IMR-90 (cell line): ENCODE measurements at regions not wholly inside any gene's neighbourhood (a gene's known extent, or its start where the extent isn't known, plus 50 kb on each side); places are given as distances from the start of the nearest gene placed in this dataset.

Experiments
- ATAC-seq: fragments of 200-7000 bp; cut with Tn5 transposase; 2 replicates; pipeline ENCODE4 v1.9.1; 2020; ENCODE audit warnings: low read depth, mild to moderate bottlenecking, moderate library complexity
- BruUV-seq: library from RNA; stranded (reverse); fragments of 400-500 nt; replicated peaks from 2 replicates; lab custom pipeline; 2021; lab: Mats Ljungman, UMichigan
- CTCF ChIA-PET: fragments of 300-600 bp; formaldehyde crosslinking; extraction: SDS; loops from one replicate; lab custom pipeline; 2021; ENCODE audit warnings: antibody characterized with exemption; lab: Yijun Ruan, JAX
- POLR2A ChIA-PET: fragments of 300-600 bp; sonication (Branson Sonifier 250); formaldehyde crosslinking; loops from one replicate; lab custom pipeline; 2022; ENCODE audit warnings: antibody characterized with exemption; ENCODE audit not compliant: unreplicated experiment; lab: Charles Lee
- DNase-seq: peaks from one replicate; pipeline ENCODE4 v3.0.0; 2013
- H2AFZ ChIP-seq: replicated peaks from 2 replicates; pipeline ENCODE3; 2013; ENCODE audit warnings: low read length, mild to moderate bottlenecking; ENCODE audit not compliant: poor library complexity
- H2AK5ac ChIP-seq: 2 replicates; pipeline ENCODE4 v1.6.1; 2013; ENCODE audit warnings: low read depth, low read length, inconsistent platforms
- H2AK9ac ChIP-seq: replicated peaks from 2 replicates; pipeline ENCODE3; 2013; ENCODE audit warnings: mild to moderate bottlenecking, low read depth, low read length, moderate library complexity; ENCODE audit not compliant: poor library complexity
- H2BK120ac ChIP-seq: 2 replicates; pipeline ENCODE4 v1.6.1; 2013; ENCODE audit warnings: low read depth, low read length, inconsistent platforms
- H2BK15ac ChIP-seq: 3 replicates; pipeline ENCODE4 v1.6.1; 2013; ENCODE audit warnings: low read depth, low read length, inconsistent platforms
- H2BK20ac ChIP-seq: 2 replicates; pipeline ENCODE4 v1.6.1; 2013; ENCODE audit warnings: low read depth, mild to moderate bottlenecking, inconsistent platforms, low read length, moderate library complexity
- H2BK5ac ChIP-seq: 2 replicates; pipeline ENCODE4 v1.6.1; 2013; ENCODE audit warnings: mild to moderate bottlenecking, low read depth, low read length, inconsistent platforms; ENCODE audit not compliant: poor library complexity, severe bottlenecking
- H3K14ac ChIP-seq: replicated peaks from 2 replicates; pipeline ENCODE4 v1.6.1; 2013; ENCODE audit warnings: low read depth, low read length, inconsistent platforms
- H3K18ac ChIP-seq: 2 replicates; pipeline ENCODE4 v1.6.1; 2013; ENCODE audit warnings: low read depth, low read length, control low read depth
- H3K23ac ChIP-seq: 2 replicates; pipeline ENCODE4 v1.6.1; 2013; ENCODE audit warnings: low read depth, low read length, inconsistent platforms
- H3K27ac ChIP-seq: 2 replicates; pipeline ENCODE4 v1.5.1; 2013; ENCODE audit warnings: mild to moderate bottlenecking, control low read depth, low read length; ENCODE audit not compliant: insufficient read depth
- H3K27me3 ChIP-seq: 2 replicates; pipeline ENCODE4 v1.6.1; 2013; ENCODE audit warnings: low read length; ENCODE audit not compliant: control insufficient read depth, insufficient read depth
- H3K36me3 ChIP-seq: 2 replicates; pipeline ENCODE4 v1.6.1; 2013; ENCODE audit warnings: low read length, mixed read lengths; ENCODE audit not compliant: control insufficient read depth, insufficient read depth
- H3K4ac ChIP-seq: 2 replicates; pipeline ENCODE4 v1.6.1; 2013; ENCODE audit warnings: low read depth, low read length, inconsistent platforms
- H3K4me1 ChIP-seq: 2 replicates; pipeline ENCODE4 v1.6.1; 2013; ENCODE audit warnings: low read length, mixed read lengths; ENCODE audit not compliant: control insufficient read depth, insufficient read depth
- H3K4me2 ChIP-seq: 2 replicates; pipeline ENCODE4 v1.6.1; 2013; ENCODE audit warnings: low read depth, mild to moderate bottlenecking, control low read depth, low read length, moderate library complexity
- H3K4me3 ChIP-seq: 2 replicates; pipeline ENCODE4 v1.5.1; 2013; ENCODE audit warnings: low read depth, mild to moderate bottlenecking, control low read depth, low read length, moderate library complexity; ENCODE audit not compliant: insufficient read depth
- H3K56ac ChIP-seq: 2 replicates; pipeline ENCODE4 v1.6.1; 2013; ENCODE audit warnings: low read length, inconsistent platforms; ENCODE audit not compliant: insufficient read depth; ENCODE audit errors: extremely low read depth
- H3K79me1 ChIP-seq, 2 experiments: 2 replicates each; pipeline ENCODE4 v1.6.1; 2013; ENCODE audit warnings: low read length in 2 of 2, inconsistent platforms in 1 of 2, low read depth in 1 of 2
- H3K9ac ChIP-seq: 2 replicates; pipeline ENCODE4 v1.6.1; 2013; ENCODE audit warnings: low read depth, low read length, control low read depth
- H3K9me1 ChIP-seq: 2 replicates; pipeline ENCODE4 v1.6.1; 2013; ENCODE audit warnings: low read length, inconsistent platforms; ENCODE audit not compliant: insufficient read depth
- H3K9me3 ChIP-seq: 2 replicates; pipeline ENCODE4 v1.6.1; 2013; ENCODE audit warnings: low read length; ENCODE audit not compliant: control insufficient read depth, insufficient read depth
- H4K20me1 ChIP-seq: 2 replicates; pipeline ENCODE4 v1.6.1; 2013; ENCODE audit warnings: low read length, inconsistent platforms; ENCODE audit not compliant: insufficient read depth
- H4K5ac ChIP-seq: 2 replicates; pipeline ENCODE4 v1.6.1; 2013; ENCODE audit warnings: mild to moderate bottlenecking, low read depth, low read length, control low read depth
- H4K8ac ChIP-seq, 2 experiments: 2 replicates each; pipeline ENCODE4 v1.6.1; 2013; ENCODE audit warnings: low read depth in 2 of 2, low read length in 2 of 2, control low read depth in 1 of 2, inconsistent platforms in 1 of 2
- H4K91ac ChIP-seq: 2 replicates; pipeline ENCODE4 v1.6.1; 2013; ENCODE audit warnings: low read depth, low read length, inconsistent platforms; ENCODE audit not compliant: insufficient read depth
- BHLHE40 ChIP-seq: fragments of 150-350 bp; IDR thresholded peaks from 2 replicates; pipeline ENCODE4 v1.6.1; 2016; ENCODE audit warnings: mild to moderate bottlenecking, low read depth, low read length
- CEBPB ChIP-seq: IDR thresholded peaks from 2 replicates; pipeline ENCODE4 v1.6.1; 2012; ENCODE audit warnings: low read depth, low read length, improper control_type of control experiment
- CHD1 ChIP-seq: IDR thresholded peaks from 2 replicates; pipeline ENCODE4 v1.6.1; 2012; ENCODE audit warnings: low read depth, low read length, improper control_type of control experiment
- ELK1 ChIP-seq: fragments of 150-350 bp; IDR thresholded peaks from 2 replicates; pipeline ENCODE4 v1.6.1; 2016; ENCODE audit warnings: low read depth, mild to moderate bottlenecking, low read length, moderate library complexity, borderline replicate concordance
- FOS ChIP-seq: fragments of 150-350 bp; IDR thresholded peaks from 2 replicates; pipeline ENCODE4 v1.6.1; 2016; ENCODE audit warnings: low read depth, low read length
- MAFK ChIP-seq: IDR thresholded peaks from 2 replicates; pipeline ENCODE4 v1.6.1; 2012; ENCODE audit warnings: low read depth, low read length, improper control_type of control experiment
- MAZ ChIP-seq: IDR thresholded peaks from 2 replicates; pipeline ENCODE4 v1.6.1; 2012; ENCODE audit warnings: low read depth, mild to moderate bottlenecking, low read length, improper control_type of control experiment, moderate library complexity, borderline replicate concordance
- MXI1 ChIP-seq: IDR thresholded peaks from 2 replicates; pipeline ENCODE4 v1.6.1; 2012; ENCODE audit warnings: low read depth, mild to moderate bottlenecking, low read length, moderate library complexity, borderline replicate concordance
- NFE2L2 ChIP-seq: fragments of 150-350 bp; IDR thresholded peaks from 2 replicates; pipeline ENCODE4 v1.6.1; 2016; ENCODE audit warnings: low read depth, mild to moderate bottlenecking, low read length
- POLR2A ChIP-seq: IDR thresholded peaks from 2 replicates; pipeline ENCODE4 v1.6.1; 2012; ENCODE audit warnings: mild to moderate bottlenecking, low read depth, low read length
- RAD21 ChIP-seq: IDR thresholded peaks from 2 replicates; pipeline ENCODE4 v1.6.1; 2012; ENCODE audit warnings: low read length, improper control_type of control experiment
- RCOR1 ChIP-seq: IDR thresholded peaks from 2 replicates; pipeline ENCODE4 v1.6.1; 2012; ENCODE audit warnings: mild to moderate bottlenecking, low read length, improper control_type of control experiment; ENCODE audit not compliant: insufficient replicate concordance
- RFX5 ChIP-seq: IDR thresholded peaks from 2 replicates; pipeline ENCODE4 v1.8.0; 2012; ENCODE audit warnings: low read depth, mild to moderate bottlenecking, low read length, moderate library complexity
- SMC3 ChIP-seq: fragments of 150-350 bp; IDR thresholded peaks from 2 replicates; pipeline ENCODE4 v1.6.1; 2016; ENCODE audit warnings: low read depth, mild to moderate bottlenecking, antibody characterized with exemption, low read length, moderate library complexity
- USF2 ChIP-seq: fragments of 150-350 bp; IDR thresholded peaks from 2 replicates; pipeline ENCODE4 v1.6.1; 2017; ENCODE audit warnings: mild to moderate bottlenecking, antibody characterized with exemption, low read length, low read depth
- WGBS, 2 experiments: methylation state at CpG; one replicate each; pipeline versions ENCODE4 v1.1.5 to v1.1.7; 2013; ENCODE audit warnings: missing lambda C conversion rate in 2 of 2; ENCODE audit not compliant: insufficient read length in 1 of 2; ENCODE audit errors: extremely low coverage in 2 of 2; 5-methylcytosine and 5-hydroxymethylcytosine counted together
- dilution Hi-C: fragments of 300-500 bp; cut with HindIII; formaldehyde crosslinking; loops from one replicate; pipeline ENCODE4 v1.14.3; 2018; ENCODE audit warnings: low sequenced_read_pairs; ENCODE audit not compliant: unreplicated experiment
- in situ Hi-C: fragments of 300-500 bp; cut with MboI; formaldehyde crosslinking; loops from 3 replicates; pipeline ENCODE4 v1.14.3; 2019; ENCODE audit warnings: low sequenced_read_pairs, inconsistent platforms, mixed read lengths
- intact Hi-C: fragments of 100-400 bp; cut with micrococcal nuclease; formaldehyde crosslinking; loops from 2 replicates; pipeline ENCODE4 v1.10.0; 2022
- TF ChIP-seq, protein P1 (sequence below): conservative IDR thresholded peaks from 2 replicates; pipeline ENCODE4 v1.5.1; 2012; ENCODE audit warnings: mild to moderate bottlenecking, low read depth, low read length, improper control_type of control experiment

DNA sequence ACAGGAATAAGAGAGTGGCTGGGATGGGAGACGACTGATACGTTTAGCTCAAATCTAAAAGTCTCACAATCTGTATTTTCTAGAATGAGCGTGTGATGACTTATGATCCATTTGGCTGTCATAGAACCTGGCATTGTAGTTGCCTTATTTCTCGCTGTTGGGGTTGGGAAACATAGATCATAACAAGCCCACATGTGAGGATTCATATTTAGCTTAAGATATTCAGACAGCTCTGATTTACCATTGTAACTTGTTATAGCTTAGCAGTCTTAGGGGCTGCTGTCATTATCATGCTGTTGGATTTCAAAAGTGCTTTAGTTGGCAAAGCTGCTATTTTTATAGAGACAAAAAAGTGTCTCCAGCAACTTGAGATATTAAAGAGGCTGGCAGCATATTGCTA, 871.3 kb downstream of the ZPLD1 start:
- Histone ChIP-seq H3K14ac (no peak overlapping the region), H2BK5ac (no peak overlapping the region), H4K91ac (no peak overlapping the region), H3K4me1 (no peaks in the 10 kb centered on the region), H3K9ac (no peak overlapping the region), H4K8ac (no peak overlapping the region), H3K9me3 (no peaks in the 10 kb centered on the region), H2BK120ac (no peak overlapping the region), H3K27me3 (no peaks in the 10 kb centered on the region), H3K23ac (no peak overlapping the region), H2AK5ac (no peak overlapping the region), H3K18ac (no peak overlapping the region), H3K4me2 (no peak overlapping the region), H2AFZ (no peak overlapping the region), H3K79me1 (no peaks in the 10 kb centered on the region), H2BK20ac (no peak overlapping the region), H3K9me1 (no peaks in the 10 kb centered on the region), H3K56ac (no peak overlapping the region), H2AK9ac (no peak overlapping the region), H4K5ac (no peak overlapping the region), H3K4ac (no peak overlapping the region), H3K27ac (no peak overlapping the region), H3K36me3 (no peaks in the 10 kb centered on the region), H2BK15ac (no peak overlapping the region), H4K20me1 (no peaks in the 10 kb centered on the region), H3K4me3 (no peak overlapping the region)
- no CpG with 5 or more reads among the region's 4 CpGs for WGBS, 2 experiments
- CTCF ChIA-PET, result no interaction called here
- ATAC-seq (no peak), DNase-seq (no peak)
- dilution Hi-C loops, result no loop called here
- POLR2A ChIA-PET, result no interaction called here
- intact Hi-C loops, result no loop called here
- TF ChIP-seq FOS (no peak), ELK1 (no peak), MXI1 (no peak), RAD21 (no peak), RFX5 (no peak), MAZ (no peak), BHLHE40 (no peak), SMC3 (no peak), CEBPB (no peak), MAFK (no peak), RCOR1 (no peak), NFE2L2 (no peak), USF2 (no peak), POLR2A (no peak), CHD1 (no peak)
- TF ChIP-seq, protein P1, sequence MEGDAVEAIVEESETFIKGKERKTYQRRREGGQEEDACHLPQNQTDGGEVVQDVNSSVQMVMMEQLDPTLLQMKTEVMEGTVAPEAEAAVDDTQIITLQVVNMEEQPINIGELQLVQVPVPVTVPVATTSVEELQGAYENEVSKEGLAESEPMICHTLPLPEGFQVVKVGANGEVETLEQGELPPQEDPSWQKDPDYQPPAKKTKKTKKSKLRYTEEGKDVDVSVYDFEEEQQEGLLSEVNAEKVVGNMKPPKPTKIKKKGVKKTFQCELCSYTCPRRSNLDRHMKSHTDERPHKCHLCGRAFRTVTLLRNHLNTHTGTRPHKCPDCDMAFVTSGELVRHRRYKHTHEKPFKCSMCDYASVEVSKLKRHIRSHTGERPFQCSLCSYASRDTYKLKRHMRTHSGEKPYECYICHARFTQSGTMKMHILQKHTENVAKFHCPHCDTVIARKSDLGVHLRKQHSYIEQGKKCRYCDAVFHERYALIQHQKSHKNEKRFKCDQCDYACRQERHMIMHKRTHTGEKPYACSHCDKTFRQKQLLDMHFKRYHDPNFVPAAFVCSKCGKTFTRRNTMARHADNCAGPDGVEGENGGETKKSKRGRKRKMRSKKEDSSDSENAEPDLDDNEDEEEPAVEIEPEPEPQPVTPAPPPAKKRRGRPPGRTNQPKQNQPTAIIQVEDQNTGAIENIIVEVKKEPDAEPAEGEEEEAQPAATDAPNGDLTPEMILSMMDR, result no peak
- in situ Hi-C loops, result no loop called here
- no TSS peak for BruUV-seq
